Thyroid gland (tissue), 4 donors: ENCODE measurements at regions not wholly inside any gene's neighbourhood (a gene's known extent, or its start where the extent isn't known, plus 50 kb on each side); places are given as distances from the start of the nearest gene placed in this dataset.

Experiments used
- DNase-seq, 2 donors: peaks; one replicate each; pipeline ENCODE4 v3.0.0-alpha.2; 2019
- H3K27ac ChIP-seq, 3 donors: fragments of 200-600 bp; sonication (generic); 1 replicate in 2 of 3; 2 replicates in 1 of 3; pipeline ENCODE4 v1.5.1; 2016 to 2019; ENCODE audit warnings: mild to moderate bottlenecking in 1 of 3, moderate library complexity in 1 of 3
- H3K27me3 ChIP-seq: fragments of 200-600 bp; sonication (generic); one replicate; pipeline ENCODE4 v1.5.1; 2019
- H3K36me3 ChIP-seq, 2 donors: fragments of 200-600 bp; sonication (generic); one replicate each; pipeline ENCODE4 v1.5.1; 2016 to 2019
- H3K4me1 ChIP-seq, 2 donors: fragments of 200-600 bp; sonication (generic); one replicate each; pipeline ENCODE4 v1.5.1; 2017 to 2019
- H3K4me3 ChIP-seq, 3 donors: fragments of 200-600 bp; sonication (generic); replicated peaks in 1 of 3; 1 replicate in 2 of 3; 2 replicates in 1 of 3; pipeline ENCODE4 v1.5.1; 2016; ENCODE audit warnings: mild to moderate bottlenecking in 1 of 3
- H3K9me3 ChIP-seq: fragments of 200-600 bp; sonication (generic); one replicate; pipeline ENCODE4 v1.5.1; 2017
- CTCF ChIP-seq, 6 experiments: fragments of 200-600 bp in 3 of 6; fragments of 450-650 bp in 3 of 6; sonication (generic) in 3 of 6; IDR thresholded peaks; one replicate each; pipeline ENCODE4 v1.5.1; 2016 to 2019; ENCODE audit warnings: antibody characterized with exemption in 6 of 6, mild to moderate bottlenecking in 2 of 6, inconsistent platforms in 1 of 6, moderate library complexity in 1 of 6
- POLR2A ChIP-seq, 2 donors: fragments of 450-650 bp; IDR thresholded peaks; one replicate each; pipeline ENCODE4 v1.6.1; 2017; ENCODE audit warnings: antibody characterized with exemption in 2 of 2, mild to moderate bottlenecking in 2 of 2, moderate library complexity in 1 of 2
- WGBS, 2 donors: methylation state at CpG; one replicate each; pipeline ENCODE4 v1.1.5; 2017; 5-methylcytosine and 5-hydroxymethylcytosine counted together
- intact Hi-C: fragments of 100-400 bp; cut with DNase I; formaldehyde crosslinking; loops from one replicate; pipeline ENCODE4 v1.15.1; 2023

DNA sequence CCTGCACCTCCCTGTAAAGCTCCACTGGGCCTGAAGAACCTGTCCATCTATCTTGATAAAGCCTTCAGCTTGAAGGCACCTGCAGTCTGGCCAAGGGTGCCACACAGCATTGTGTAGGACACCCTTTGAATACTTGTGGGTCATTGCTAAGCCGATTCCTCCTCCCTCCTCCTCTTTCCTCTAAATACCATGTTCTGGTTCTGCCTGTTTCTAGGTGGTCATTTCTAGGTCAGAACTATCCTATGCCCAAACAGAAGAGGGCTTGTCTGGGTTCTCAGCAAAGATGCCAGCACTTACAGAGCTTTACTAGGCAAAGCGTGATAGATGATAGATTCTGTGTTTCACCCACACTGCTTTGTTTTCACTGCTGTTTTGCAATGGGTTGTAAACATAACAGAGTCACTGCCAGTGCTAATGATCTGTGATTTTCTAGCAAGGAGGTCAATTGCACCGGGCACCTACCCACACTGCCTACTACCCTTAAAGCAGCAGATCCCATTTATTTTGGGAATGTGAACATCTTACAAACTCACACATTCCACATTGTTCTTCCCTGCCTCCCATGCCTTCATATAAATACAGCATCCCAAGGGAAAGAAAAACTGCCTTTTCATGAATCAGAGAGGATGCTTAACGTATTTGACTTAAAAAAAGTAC lies 279.1 kb upstream of the PITRM1 start:
- DNase-seq: no peak
- Histone ChIP-seq H3K27me3 (no peaks in the 10 kb centered on the region), H3K27ac (peak overlapping the region; percentile 59 to 71 (median 63)), H3K36me3 (no peaks in the 10 kb centered on the region), H3K4me3 (no peak overlapping the region), H3K4me1 (peaks cover 9 to 21% of the 10 kb centered on the region in 2 donors), H3K9me3 (no peaks in the 10 kb centered on the region)
- WGBS, 2 donors: 61 to 62% methylated on average over 4 of the region's 4 CpGs
- TF ChIP-seq CTCF (IDR thresholded peaks at IDR 0.05) (no peak), POLR2A (IDR thresholded peaks at IDR 0.05) (no peak)
- intact Hi-C loops: loop anchor here (10.0 kb wide), 1 partner anchor 217 kb away; no protein-coding TSS in a partner anchor

- H3K4me3 ChIP-seq: no peak overlapping the region
- no peaks in the 10 kb centered on the region for H3K9me3 ChIP-seq
- H3K27ac ChIP-seq: no peak overlapping the region
- intact Hi-C loops: no loop called here
- H3K4me1 ChIP-seq: no peaks in the 10 kb centered on the region
- TF ChIP-seq CTCF (IDR thresholded peaks at IDR 0.05) (no peak), POLR2A (IDR thresholded peaks at IDR 0.05) (no peak)
- 85 to 87% methylated on average over 4 of the region's 4 CpGs for WGBS, 2 donors
- no peak for DNase-seq
- H3K27me3 ChIP-seq: no peaks in the 10 kb centered on the region
- no peaks in the 10 kb centered on the region for H3K36me3 ChIP-seq
These were observed 273.6 kb upstream of the PITRM1 start for GRCh38 chr10:3446221-3446620.

- H3K27ac ChIP-seq: no peak overlapping the region
- H3K4me3 ChIP-seq: no peak overlapping the region
- no peaks in the 10 kb centered on the region for H3K27me3 ChIP-seq
- H3K4me1 ChIP-seq: no peaks in the 10 kb centered on the region
- TF ChIP-seq POLR2A (IDR thresholded peaks at IDR 0.05) (no peak), CTCF (IDR thresholded peaks at IDR 0.05) (no peak)
- DNase-seq: no peak
- no peaks in the 10 kb centered on the region for H3K9me3 ChIP-seq
- no peaks in the 10 kb centered on the region for H3K36me3 ChIP-seq
- intact Hi-C loops: no loop called here
- WGBS, 2 donors: 96 to 98% methylated on average over 4 of the region's 4 CpGs
These were observed 273.1 kb upstream of the PITRM1 start for GRCh38 chr10:3445648-3446047.

- Histone ChIP-seq H3K36me3 (no peaks in the 10 kb centered on the region), H3K4me3 (no peak overlapping the region), H3K27ac (no peak overlapping the region), H3K4me1 (peaks cover 5 to 6% of the 10 kb centered on the region in 2 donors), H3K9me3 (no peaks in the 10 kb centered on the region), H3K27me3 (no peaks in the 10 kb centered on the region)
- 89 to 92% methylated on average over 8 of the region's 8 CpGs for WGBS, 2 donors
- DNase-seq: no peak
- intact Hi-C loops: no loop called here
- TF ChIP-seq POLR2A (IDR thresholded peaks at IDR 0.05) (no peak), CTCF (IDR thresholded peaks at IDR 0.05) (no peak)
These were observed 269.9 kb upstream of the PITRM1 start for GRCh38 chr10:3442451-3442990.

- H3K4me1 ChIP-seq: peaks cover 9 to 13% of the 10 kb centered on the region in 2 donors
- no peak for DNase-seq
- no peak overlapping the region for H3K4me3 ChIP-seq
- H3K27ac ChIP-seq: no peak overlapping the region
- TF ChIP-seq POLR2A (IDR thresholded peaks at IDR 0.05): no peak
- no peak for TF ChIP-seq CTCF (IDR thresholded peaks at IDR 0.05)
- intact Hi-C loops: no loop called here
- H3K9me3 ChIP-seq: no peaks in the 10 kb centered on the region
- H3K36me3 ChIP-seq: no peaks in the 10 kb centered on the region
- no peaks in the 10 kb centered on the region for H3K27me3 ChIP-seq
These were observed 266.6 kb upstream of the PITRM1 start for GRCh38 chr10:3439183-3439582.
